Esophagus squamous epithelium (tissue), 5 donors: ENCODE measurements at regions not wholly inside any gene's neighbourhood (a gene's known extent, or its start where the extent isn't known, plus 50 kb on each side); places are given as distances from the start of the nearest gene placed in this dataset.

Source experiments
- DNase-seq: peaks from one replicate; lab custom pipeline; 2025; lab: John Stamatoyannopoulos, UW
- H3K27ac ChIP-seq, 4 donors: fragments of 200-600 bp; sonication (generic); one replicate each; pipeline ENCODE4 v1.5.1; 2016 to 2019; ENCODE audit warnings: mild to moderate bottlenecking in 1 of 4
- H3K27me3 ChIP-seq, 4 donors: fragments of 200-600 bp; sonication (generic); 1 replicate in 3 of 4; 2 replicates in 1 of 4; pipeline versions ENCODE4 v1.5.1 to v1.6.0; 2017 to 2021; ENCODE audit warnings: antibody characterized with exemption in 1 of 4
- H3K36me3 ChIP-seq, 3 donors: fragments of 200-600 bp; sonication (generic); one replicate each; pipeline ENCODE4 v1.5.1; 2016 to 2019
- H3K4me1 ChIP-seq, 3 donors: fragments of 200-600 bp; sonication (generic); one replicate each; pipeline ENCODE4 v1.5.1; 2017 to 2019
- H3K4me3 ChIP-seq, 4 donors: fragments of 200-600 bp; sonication (generic); 1 replicate in 3 of 4; 2 replicates in 1 of 4; pipeline ENCODE4 v1.5.1; 2016 to 2019; ENCODE audit warnings: mild to moderate bottlenecking in 2 of 4, moderate library complexity in 1 of 4
- H3K9me3 ChIP-seq, 3 donors: fragments of 200-600 bp; sonication (generic); one replicate each; pipeline ENCODE4 v1.5.1; 2016 to 2019
- CTCF ChIP-seq, 6 experiments: fragments of 450-650 bp in 4 of 6; fragments of 200-600 bp in 2 of 6; sonication (generic) in 2 of 6; IDR thresholded peaks; one replicate each; pipeline ENCODE4 v1.5.1; 2016 to 2019; ENCODE audit warnings: antibody characterized with exemption in 6 of 6, mild to moderate bottlenecking in 4 of 6, moderate library complexity in 4 of 6
- POLR2A ChIP-seq, 4 donors: fragments of 450-650 bp; IDR thresholded peaks; one replicate each; pipeline ENCODE4 v1.6.1; 2017; ENCODE audit warnings: antibody characterized with exemption in 4 of 4, mild to moderate bottlenecking in 4 of 4, moderate library complexity in 3 of 4
- WGBS, 2 donors: methylation state at CpG; one replicate each; pipeline ENCODE4 v1.1.5; 2018; 5-methylcytosine and 5-hydroxymethylcytosine counted together
- intact Hi-C: fragments of 100-400 bp; cut with DNase I; formaldehyde crosslinking; loops from one replicate; pipeline ENCODE4 v1.15.0; 2022
- donor health status: DM: yes; HTN: yes; CAD: no.

GRCh38 chr4:35793766-35794165 lies 450.5 kb downstream of the ARAP2 start:
- DNase-seq, result no peak
- no peak overlapping the region for H3K4me3 ChIP-seq
- no peaks in the 10 kb centered on the region for H3K27me3 ChIP-seq
- H3K36me3 ChIP-seq, result no peaks in the 10 kb centered on the region
- no peak overlapping the region for H3K27ac ChIP-seq
- WGBS, 2 donors, result 60 to 64% methylated on average over 1 of the region's 1 CpG
- intact Hi-C loops, result no loop called here
- no peak for TF ChIP-seq POLR2A (IDR thresholded peaks at IDR 0.05)
- TF ChIP-seq CTCF (IDR thresholded peaks at IDR 0.05), result no peak
- no peaks in the 10 kb centered on the region for H3K4me1 ChIP-seq
- H3K9me3 ChIP-seq, result no peaks in the 10 kb centered on the region

- Histone ChIP-seq H3K9me3 (no peaks in the 10 kb centered on the region), H3K4me3 (no peak overlapping the region), H3K36me3 (no peaks in the 10 kb centered on the region), H3K27me3 (no peaks in the 10 kb centered on the region), H3K27ac (no peak overlapping the region), H3K4me1 (no peaks in the 10 kb centered on the region)
- TF ChIP-seq POLR2A (IDR thresholded peaks at IDR 0.05) (no peak), CTCF (IDR thresholded peaks at IDR 0.05) (no peak)
- intact Hi-C loops, result no loop called here
- 63 to 88% methylated on average over 1 of the region's 5 CpGs for WGBS, 2 donors
- DNase-seq, result no peak
Measured at GRCh38 chr4:35800669-35801068, 443.6 kb downstream of the ARAP2 start.

GRCh38 chr4:35802644-35803043 lies 441.7 kb downstream of the ARAP2 start:
- Histone ChIP-seq H3K4me1 (no peaks in the 10 kb centered on the region), H3K27me3 (no peaks in the 10 kb centered on the region), H3K9me3 (no peaks in the 10 kb centered on the region), H3K27ac (no peak overlapping the region), H3K36me3 (no peaks in the 10 kb centered on the region), H3K4me3 (no peak overlapping the region)
- no peak for DNase-seq
- no peak for TF ChIP-seq CTCF (IDR thresholded peaks at IDR 0.05)
- TF ChIP-seq POLR2A (IDR thresholded peaks at IDR 0.05), result no peak
- whole genome bisulfite sequencing, 2 donors, result 40 to 63% methylated on average over 1 of the region's 2 CpGs
- intact Hi-C loops, result no loop called here

- DNase-seq, result no peak
- intact Hi-C loops, result no loop called here
- Histone ChIP-seq H3K4me1 (no peaks in the 10 kb centered on the region), H3K27me3 (no peaks in the 10 kb centered on the region), H3K4me3 (no peak overlapping the region), H3K27ac (no peak overlapping the region), H3K9me3 (no peaks in the 10 kb centered on the region), H3K36me3 (no peaks in the 10 kb centered on the region)
- 65 to 79% methylated on average over 4 of the region's 4 CpGs for WGBS, 2 donors
- TF ChIP-seq POLR2A (IDR thresholded peaks at IDR 0.05), result no peak
- no peak for TF ChIP-seq CTCF (IDR thresholded peaks at IDR 0.05)
Measured at GRCh38 chr4:35818520-35818919, 425.8 kb downstream of the ARAP2 start.

GRCh38 chr4:35820003-35820402 lies 424.3 kb downstream of the ARAP2 start:
- no peaks in the 10 kb centered on the region for H3K27me3 ChIP-seq
- no peak overlapping the region for H3K27ac ChIP-seq
- H3K9me3 ChIP-seq, result no peaks in the 10 kb centered on the region
- no peak for DNase-seq
- intact Hi-C loops, result no loop called here
- WGBS, 2 donors, result 70 to 73% methylated on average over 1 of the region's 1 CpG
- TF ChIP-seq CTCF (IDR thresholded peaks at IDR 0.05), result no peak
- TF ChIP-seq POLR2A (IDR thresholded peaks at IDR 0.05), result no peak
- H3K4me3 ChIP-seq, result no peak overlapping the region
- no peaks in the 10 kb centered on the region for H3K36me3 ChIP-seq
- no peaks in the 10 kb centered on the region for H3K4me1 ChIP-seq
